ENCODE measurements at regions not wholly inside any gene's neighbourhood (a gene's known extent, or its start where the extent isn't known, plus 50 kb on each side); places are given as distances from the start of the nearest gene placed in this dataset.

DNA sequence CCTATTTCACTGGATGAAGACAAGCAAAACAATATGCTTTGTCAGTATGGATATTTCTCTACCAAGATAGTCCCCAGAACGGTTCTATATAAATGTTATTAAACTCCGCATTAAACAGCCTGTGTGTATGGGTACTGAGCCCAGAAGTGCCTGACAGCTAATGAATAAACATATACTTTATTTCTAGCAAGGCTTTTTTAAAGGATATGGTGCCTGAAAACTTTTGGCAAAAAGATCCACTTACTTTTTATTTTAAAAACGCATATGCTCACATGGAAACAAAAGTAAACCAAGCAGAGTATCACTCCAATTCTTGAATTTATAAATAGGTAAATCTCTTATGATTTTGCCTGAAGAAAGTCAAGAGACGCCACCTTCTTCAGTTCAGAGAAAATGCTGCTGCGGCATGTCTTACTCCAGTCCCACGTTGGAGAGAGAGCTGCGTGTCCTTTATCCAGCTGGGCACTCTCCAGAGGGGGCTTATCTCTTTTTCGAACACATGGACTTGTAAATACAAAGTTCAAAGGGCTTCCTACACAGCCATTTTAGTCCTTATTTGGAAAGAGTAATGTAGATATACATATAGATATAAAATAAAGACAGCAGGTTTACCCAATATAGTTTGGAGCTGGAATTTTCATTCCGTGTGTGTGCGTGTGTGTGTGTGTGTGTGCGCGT lies 264.2 kb downstream of the ADAMTS20 start:
- Mint-ChIP-seq H3K27me3 (ENCODE audit: insufficient read depth, unreplicated experiment) (no peaks in the 10 kb centered on the region), H3K36me3 (ENCODE audit: insufficient read depth, unreplicated experiment) (no peaks in the 10 kb centered on the region), H3K27ac (ENCODE audit: low read depth, unreplicated experiment) (no peak overlapping the region), H3K9me3 (ENCODE audit: unreplicated experiment) (no peaks in the 10 kb centered on the region), H3K4me1 (ENCODE audit: insufficient read depth, unreplicated experiment) (peaks cover 32% of the 10 kb centered on the region), H3K4me3 (ENCODE audit: unreplicated experiment) (no peak overlapping the region)
- no peak for DNase-seq (ENCODE audit: unreplicated experiment)
- intact Hi-C loops (cut with micrococcal nuclease) = no loop called here
- POLR2A ChIA-PET = no interaction called here
- no TSS peak for BruUV-seq (replicated peaks)
- CTCF ChIA-PET = interaction anchor here (0.7 to 2.0 kb wide), 5 partner anchors 32 to 1854 kb away, joined by 3 to 7 read pairs (median 3); no protein-coding TSS in a partner anchor
- no peak for TF ChIP-seq CTCF (IDR thresholded peaks at IDR 0.05; ENCODE audit: unreplicated experiment)

GRCh38 chr12:43286986-43287385 lies 265.0 kb downstream of the ADAMTS20 start:
- H3K36me3 Mint-ChIP-seq (ENCODE audit: insufficient read depth, unreplicated experiment) = no peaks in the 10 kb centered on the region
- CTCF ChIA-PET = interaction anchor here (0.6 to 2.0 kb wide), 3 partner anchors 575 to 1854 kb away, joined by 3 to 7 read pairs (median 4); no protein-coding TSS in a partner anchor
- no peaks in the 10 kb centered on the region for H3K27me3 Mint-ChIP-seq (ENCODE audit: insufficient read depth, unreplicated experiment)
- no peaks in the 10 kb centered on the region for H3K9me3 Mint-ChIP-seq (ENCODE audit: unreplicated experiment)
- H3K4me3 Mint-ChIP-seq (ENCODE audit: unreplicated experiment) = no peak overlapping the region
- no peak overlapping the region for H3K27ac Mint-ChIP-seq (ENCODE audit: low read depth, unreplicated experiment)
- intact Hi-C loops (cut with micrococcal nuclease) = no loop called here
- peaks cover 25% of the 10 kb centered on the region for H3K4me1 Mint-ChIP-seq (ENCODE audit: insufficient read depth, unreplicated experiment)
- no peak for DNase-seq (ENCODE audit: unreplicated experiment)
- TF ChIP-seq CTCF (IDR thresholded peaks at IDR 0.05; ENCODE audit: unreplicated experiment) = no peak
- BruUV-seq (replicated peaks) = no TSS peak
- POLR2A ChIA-PET = no interaction called here

GRCh38 chr12:43285159-43285598 lies 266.8 kb downstream of the ADAMTS20 start:
- H3K36me3 Mint-ChIP-seq (ENCODE audit: insufficient read depth, unreplicated experiment) = no peaks in the 10 kb centered on the region
- peak overlapping the region; percentile 67 for H3K27ac Mint-ChIP-seq (ENCODE audit: low read depth, unreplicated experiment)
- peak; percentile 79 for DNase-seq (ENCODE audit: unreplicated experiment)
- no peak for TF ChIP-seq CTCF (IDR thresholded peaks at IDR 0.05; ENCODE audit: unreplicated experiment)
- ChIA-PET CTCF (interaction anchor here (1.0 to 2.0 kb wide), 3 partner anchors 53 to 959 kb away, joined by 3 to 8 read pairs (median 3); partner anchors contain the start of genes PPHLN1 and ZCRB1), POLR2A (interaction anchor here (0.7 to 1.3 kb wide), 3 partner anchors 21 to 802 kb away, joined by 3 read pairs; no protein-coding TSS in a partner anchor)
- H3K4me1 Mint-ChIP-seq (ENCODE audit: insufficient read depth, unreplicated experiment) = peaks cover 19% of the 10 kb centered on the region
- no TSS peak for BruUV-seq (replicated peaks)
- H3K27me3 Mint-ChIP-seq (ENCODE audit: insufficient read depth, unreplicated experiment) = no peaks in the 10 kb centered on the region
- intact Hi-C loops (cut with micrococcal nuclease) = loop anchor here (1.0 kb wide), 1 partner anchor 54 kb away; no protein-coding TSS in a partner anchor
- no peaks in the 10 kb centered on the region for H3K9me3 Mint-ChIP-seq (ENCODE audit: unreplicated experiment)
- peak overlapping the region; percentile 13 for H3K4me3 Mint-ChIP-seq (ENCODE audit: unreplicated experiment)

GRCh38 chr12:43284486-43285158 lies 267.4 kb downstream of the ADAMTS20 start:
- H3K27me3 Mint-ChIP-seq (ENCODE audit: insufficient read depth, unreplicated experiment) = no peaks in the 10 kb centered on the region
- DNase-seq (ENCODE audit: unreplicated experiment) = peak; percentile 18
- intact Hi-C loops (cut with micrococcal nuclease) = loop anchor here (1.0 to 5.0 kb wide), 3 partner anchors 55 to 1157 kb away; no protein-coding TSS in a partner anchor
- no peaks in the 10 kb centered on the region for H3K9me3 Mint-ChIP-seq (ENCODE audit: unreplicated experiment)
- H3K4me3 Mint-ChIP-seq (ENCODE audit: unreplicated experiment) = peak overlapping the region; percentile 13
- peaks cover 19% of the 10 kb centered on the region for H3K4me1 Mint-ChIP-seq (ENCODE audit: insufficient read depth, unreplicated experiment)
- peak overlapping the region; percentile 67 for H3K27ac Mint-ChIP-seq (ENCODE audit: low read depth, unreplicated experiment)
- POLR2A ChIA-PET = interaction anchor here (0.7 to 1.3 kb wide), 3 partner anchors 22 to 801 kb away, joined by 3 read pairs; no protein-coding TSS in a partner anchor
- H3K36me3 Mint-ChIP-seq (ENCODE audit: insufficient read depth, unreplicated experiment) = no peaks in the 10 kb centered on the region
- no peak for TF ChIP-seq CTCF (IDR thresholded peaks at IDR 0.05; ENCODE audit: unreplicated experiment)
- no TSS peak for BruUV-seq (replicated peaks)
- CTCF ChIA-PET = interaction anchor here (0.7 to 2.0 kb wide), 4 partner anchors 54 to 958 kb away, joined by 3 to 8 read pairs (median 4); partner anchors contain the start of genes PPHLN1 and ZCRB1
